ENCODE measurements at regions not wholly inside any gene's neighbourhood (a gene's known extent, or its start where the extent isn't known, plus 50 kb on each side); places are given as distances from the start of the nearest gene placed in this dataset.

GRCh38 chr2:240350006-240350355 lies 85.5 kb upstream of the GPC1 start:
- TF ChIP-seq CTCF (conservative IDR thresholded peaks at IDR 0.05; ENCODE audit: low read depth, low read length) (no peak), EZH2phosphoT487 (IDR thresholded peaks at IDR 0.05; ENCODE audit: borderline replicate concordance, low read length) (no peak)
